Stimulated activated CD8-positive, alpha-beta memory T cell treated with anti-CD3 and anti-CD28 coated beads, Interleukin-15, amount 100 ng/mL, for 24 hours (primary cell): ENCODE measurements at regions not wholly inside any gene's neighbourhood (a gene's known extent, or its start where the extent isn't known, plus 50 kb on each side); places are given as distances from the start of the nearest gene placed in this dataset.

Experiments
- DNase-seq: peaks from one replicate; pipeline ENCODE4 v3.0.0-alpha.2; 2020; ENCODE audit warnings: low read depth

GRCh38 chr3:102748646-102749045 lies 313.8 kb downstream of the ZPLD1 start:
- DNase-seq, result no peak

GRCh38 chr3:102750322-102750721 lies 315.5 kb downstream of the ZPLD1 start:
- no peak for DNase-seq

- DNase-seq, result no peak
Observed at GRCh38 chr3:102753901-102754300, 319.1 kb downstream of the ZPLD1 start.

GRCh38 chr3:102756706-102757105 lies 321.9 kb downstream of the ZPLD1 start:
- DNase-seq, result no peak

- no peak for DNase-seq
Observed at GRCh38 chr3:102757950-102758349, 323.1 kb downstream of the ZPLD1 start.

GRCh38 chr3:102761766-102762165 lies 327.0 kb downstream of the ZPLD1 start:
- DNase-seq, result no peak

GRCh38 chr3:102790747-102791325 lies 356.0 kb downstream of the ZPLD1 start:
- no peak for DNase-seq

GRCh38 chr3:102791641-102792589 lies 357.1 kb downstream of the ZPLD1 start:
- DNase-seq, result no peak

GRCh38 chr3:102796804-102797203 lies 362.0 kb downstream of the ZPLD1 start:
- no peak for DNase-seq

GRCh38 chr3:102802819-102803420 lies 368.1 kb downstream of the ZPLD1 start:
- no peak for DNase-seq

- no peak for DNase-seq
Observed at GRCh38 chr3:102810937-102811336, 376.1 kb downstream of the ZPLD1 start.

- DNase-seq, result no peak
Observed at GRCh38 chr3:102826636-102827035, 391.8 kb downstream of the ZPLD1 start.

- no peak for DNase-seq
Observed at GRCh38 chr3:102827386-102827785, 392.6 kb downstream of the ZPLD1 start.

GRCh38 chr3:102830415-102830814 lies 395.6 kb downstream of the ZPLD1 start:
- no peak for DNase-seq

GRCh38 chr3:102841866-102842265 lies 407.1 kb downstream of the ZPLD1 start:
- DNase-seq, result no peak

GRCh38 chr3:102866845-102867244 lies 432.0 kb downstream of the ZPLD1 start:
- no peak for DNase-seq

- DNase-seq, result no peak
Observed at GRCh38 chr3:102883515-102883914, 448.7 kb downstream of the ZPLD1 start.

- DNase-seq, result no peak
Observed at GRCh38 chr3:102885289-102885688, 450.5 kb downstream of the ZPLD1 start.

GRCh38 chr3:102887431-102887830 lies 452.6 kb downstream of the ZPLD1 start:
- no peak for DNase-seq

GRCh38 chr3:102896851-102897621 lies 462.2 kb downstream of the ZPLD1 start:
- DNase-seq, result no peak

GRCh38 chr3:102904629-102905028 lies 469.8 kb downstream of the ZPLD1 start:
- DNase-seq, result no peak

- no peak for DNase-seq
Observed at GRCh38 chr3:102905811-102906210, 471.0 kb downstream of the ZPLD1 start.
